Suppressor macrophage (primary cell): ENCODE measurements at regions not wholly inside any gene's neighbourhood (a gene's known extent, or its start where the extent isn't known, plus 50 kb on each side); places are given as distances from the start of the nearest gene placed in this dataset.
"Not testable (repeated sequence)": the region's sequence is repeated elsewhere in the genome, so short reads cannot be mapped to it uniquely, and the experiment has no call there.

Experiments
- DNase-seq, 4 experiments: peaks; one replicate each; pipeline ENCODE4 v3.0.0-alpha.2; 2020 to 2022

DNA sequence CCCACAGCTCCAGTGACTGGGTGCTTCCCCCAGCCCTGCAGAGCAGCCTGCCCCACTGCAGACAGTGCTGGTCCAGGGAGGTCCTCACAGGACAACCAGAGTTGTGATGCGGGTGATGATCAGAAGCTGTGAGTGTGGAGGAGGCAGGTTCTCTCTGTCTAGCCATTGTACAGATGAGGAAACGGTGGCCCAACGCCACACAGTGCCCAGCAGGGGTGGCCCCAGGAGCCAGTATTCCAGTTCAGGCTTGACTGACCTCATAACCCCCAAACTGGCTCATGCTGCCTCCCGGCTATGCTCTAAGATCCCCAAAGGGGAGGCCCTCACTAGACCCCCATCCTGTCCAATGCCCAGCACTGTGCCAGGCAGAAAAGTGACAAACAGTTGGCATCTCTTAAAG, 147.1 kb upstream of the MAMLD1 start:
- not testable (repeated sequence) for DNase-seq

DNA sequence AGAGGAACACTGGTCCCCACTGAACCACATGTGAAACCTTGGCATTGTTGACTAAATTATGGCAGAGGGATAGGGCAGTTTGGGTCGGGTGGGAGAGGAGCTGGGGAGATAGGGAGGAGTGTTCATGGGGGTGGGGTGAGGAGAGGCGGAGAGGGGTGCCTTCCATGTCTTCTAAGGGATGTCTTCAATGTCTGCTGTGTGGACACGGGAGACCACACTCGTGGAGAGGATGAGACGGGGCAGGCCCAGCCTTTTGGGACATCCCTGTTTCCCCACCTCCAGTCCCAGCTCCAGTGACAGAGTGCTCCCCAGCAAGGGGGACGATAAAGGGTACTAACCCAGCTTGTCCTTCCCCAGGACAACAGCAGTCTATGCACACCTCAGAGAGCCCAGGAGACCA, 146.4 kb upstream of the MAMLD1 start:
- no peak for DNase-seq

DNA sequence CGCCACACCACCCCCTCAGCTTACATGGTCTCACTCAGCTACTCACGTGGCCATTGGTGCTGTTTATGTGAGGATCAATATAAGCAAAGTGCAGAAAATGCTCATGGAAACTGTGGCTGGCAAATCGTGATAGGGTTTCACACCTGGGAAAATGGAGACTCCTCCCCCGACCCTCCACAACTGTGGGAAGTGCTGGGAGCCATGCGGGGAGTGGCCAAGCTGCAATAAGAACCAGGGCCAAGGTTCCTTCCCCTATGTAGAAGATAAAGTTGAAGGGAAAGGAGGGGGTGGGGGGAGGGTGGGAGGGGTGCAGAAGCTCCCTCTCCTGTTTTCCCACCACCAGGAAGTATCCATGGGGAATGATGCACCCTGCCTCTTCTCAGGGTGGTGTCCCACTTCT, 145.5 kb upstream of the MAMLD1 start:
- DNase-seq: no peak

DNA sequence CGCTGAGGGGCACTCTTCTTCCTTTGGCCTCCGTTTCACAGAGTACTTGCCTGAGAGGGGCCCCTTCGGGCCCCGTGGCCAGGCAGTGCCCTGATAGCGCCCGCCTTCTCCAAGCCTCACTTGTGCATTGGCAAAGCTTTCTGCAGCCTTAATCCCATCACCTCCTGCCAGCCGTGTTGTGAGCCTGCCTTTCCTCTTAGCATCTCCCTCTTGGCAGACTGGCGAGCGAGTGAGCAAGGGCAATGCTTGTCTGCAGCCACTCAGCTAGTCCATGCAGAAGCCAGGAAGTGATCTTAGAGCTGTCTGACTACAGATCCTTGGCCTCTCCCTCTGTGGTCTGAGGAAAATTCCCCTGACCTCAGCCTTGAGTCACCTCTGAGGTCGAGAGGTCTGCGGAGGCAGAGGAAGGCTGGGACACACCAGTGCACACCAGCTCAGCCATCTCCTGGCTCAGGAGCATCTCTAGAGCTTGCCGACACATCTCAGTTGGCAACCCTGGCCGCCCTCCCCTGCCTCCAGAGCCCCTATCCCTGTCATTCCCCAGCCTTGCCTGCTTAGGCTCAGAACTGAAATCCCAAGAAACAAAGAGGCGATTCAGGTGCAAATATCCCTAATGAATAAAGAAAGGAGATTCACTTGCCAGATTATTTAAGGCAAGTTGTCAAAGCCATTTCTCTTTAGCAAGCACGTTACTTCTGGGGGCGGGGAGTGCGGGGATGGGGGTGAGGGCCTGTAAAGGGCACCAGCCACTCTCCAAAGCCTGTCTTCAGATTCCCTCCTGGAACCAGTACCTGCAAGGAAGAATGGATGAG, 143.5 kb upstream of the MAMLD1 start:
- DNase-seq: peak in 3 of 4 experiments; percentile 25 to 50 (median 35)

DNA sequence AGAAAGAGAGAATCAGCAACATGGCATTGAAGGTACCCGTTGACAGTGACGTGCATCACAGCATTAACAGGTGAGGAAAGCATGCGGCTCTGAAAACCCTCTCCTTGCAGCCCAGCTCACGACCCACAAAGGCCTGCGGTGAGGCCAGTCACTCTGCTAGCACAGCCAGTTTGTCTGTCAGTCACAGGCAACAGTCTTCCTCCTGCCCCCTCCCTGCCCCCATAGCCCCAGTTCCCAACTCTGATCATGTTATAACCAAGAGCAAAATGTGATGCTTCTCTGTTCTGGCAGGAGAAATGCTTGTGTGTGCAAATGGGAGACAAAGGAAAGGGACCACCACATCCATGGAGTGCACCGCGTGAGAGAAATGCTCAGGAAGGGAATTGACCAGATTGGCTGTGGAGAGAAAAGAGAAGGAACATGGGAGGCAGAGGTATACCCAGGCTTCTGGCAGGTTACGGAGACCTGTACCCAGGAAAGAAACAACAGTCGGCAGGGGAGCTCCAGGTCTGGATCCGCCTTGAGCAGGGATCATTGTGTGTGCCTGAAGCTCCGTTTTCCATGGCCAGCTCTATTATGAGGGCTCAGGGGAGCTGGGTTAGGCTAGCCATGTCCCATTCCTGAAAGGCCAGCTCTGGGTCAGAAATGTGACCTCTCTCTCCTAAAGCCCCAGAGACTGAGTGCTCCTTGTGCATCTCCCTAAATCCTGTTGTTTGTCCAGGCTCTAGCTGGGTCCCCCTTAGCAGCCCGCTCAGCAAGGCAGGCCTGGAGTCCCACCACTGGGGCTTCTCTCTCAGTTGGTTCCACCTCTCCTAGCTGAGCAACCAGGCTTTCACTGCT, 139.7 kb upstream of the MAMLD1 start:
- no peak for DNase-seq

DNA sequence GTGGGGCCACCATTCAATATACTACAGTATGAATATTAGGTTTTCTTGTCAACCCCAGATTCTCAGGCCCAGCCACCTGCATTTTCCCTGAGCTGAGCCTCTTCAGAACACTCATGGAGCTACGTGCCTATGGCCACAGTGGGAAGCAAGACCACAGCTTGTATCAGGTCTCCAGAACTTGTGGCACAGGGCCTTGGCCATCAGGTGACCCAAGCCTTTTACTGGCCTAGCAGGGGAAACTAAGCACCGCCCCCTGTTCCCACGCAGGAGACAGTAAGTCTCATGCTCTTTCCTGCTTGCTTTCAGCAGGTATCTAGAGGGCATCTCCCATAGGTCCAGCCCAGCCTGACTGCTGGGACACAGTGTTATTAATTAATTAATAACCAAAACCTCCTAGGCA, 138.4 kb upstream of the MAMLD1 start:
- no peak for DNase-seq

DNA sequence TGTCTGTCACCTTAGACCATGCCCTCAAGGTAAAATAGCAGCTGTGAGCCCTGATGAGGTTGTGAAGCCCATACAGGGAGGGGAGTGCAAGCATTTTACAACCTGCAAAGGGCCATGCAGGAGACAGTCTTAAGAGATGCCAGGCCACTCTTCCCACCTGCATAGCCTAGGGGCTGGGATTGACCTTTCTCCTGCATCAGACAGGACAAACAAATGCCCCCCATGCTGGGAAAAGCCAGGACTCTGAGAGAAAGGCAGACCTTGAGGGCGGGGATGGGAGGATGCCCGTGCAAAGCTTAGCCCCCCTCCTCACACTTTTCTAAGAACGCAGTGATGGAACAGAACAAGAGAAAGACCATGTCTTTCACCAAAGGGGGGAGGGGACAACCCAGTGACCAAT, 137.9 kb upstream of the MAMLD1 start:
- no peak for DNase-seq

DNA sequence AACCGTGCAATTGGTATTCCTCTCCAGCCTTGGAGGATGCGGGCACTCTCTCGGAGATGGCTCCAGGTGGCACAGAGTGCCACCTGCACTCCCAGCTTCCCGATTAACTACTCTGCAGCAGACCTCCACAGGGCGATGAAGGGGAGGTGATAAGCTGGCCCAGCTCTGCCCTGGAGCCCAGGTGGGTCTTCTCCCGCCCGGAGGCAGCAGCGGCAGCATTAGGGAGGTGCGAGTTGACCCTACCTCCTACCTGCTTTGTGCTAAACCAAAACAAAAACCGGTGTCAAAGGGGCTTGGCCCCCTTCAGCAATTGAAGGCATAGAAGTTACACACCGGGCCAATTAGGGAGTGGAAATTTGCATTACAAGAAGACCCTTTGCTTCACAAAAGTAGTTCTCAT, 137.4 kb upstream of the MAMLD1 start:
- no peak for DNase-seq

DNA sequence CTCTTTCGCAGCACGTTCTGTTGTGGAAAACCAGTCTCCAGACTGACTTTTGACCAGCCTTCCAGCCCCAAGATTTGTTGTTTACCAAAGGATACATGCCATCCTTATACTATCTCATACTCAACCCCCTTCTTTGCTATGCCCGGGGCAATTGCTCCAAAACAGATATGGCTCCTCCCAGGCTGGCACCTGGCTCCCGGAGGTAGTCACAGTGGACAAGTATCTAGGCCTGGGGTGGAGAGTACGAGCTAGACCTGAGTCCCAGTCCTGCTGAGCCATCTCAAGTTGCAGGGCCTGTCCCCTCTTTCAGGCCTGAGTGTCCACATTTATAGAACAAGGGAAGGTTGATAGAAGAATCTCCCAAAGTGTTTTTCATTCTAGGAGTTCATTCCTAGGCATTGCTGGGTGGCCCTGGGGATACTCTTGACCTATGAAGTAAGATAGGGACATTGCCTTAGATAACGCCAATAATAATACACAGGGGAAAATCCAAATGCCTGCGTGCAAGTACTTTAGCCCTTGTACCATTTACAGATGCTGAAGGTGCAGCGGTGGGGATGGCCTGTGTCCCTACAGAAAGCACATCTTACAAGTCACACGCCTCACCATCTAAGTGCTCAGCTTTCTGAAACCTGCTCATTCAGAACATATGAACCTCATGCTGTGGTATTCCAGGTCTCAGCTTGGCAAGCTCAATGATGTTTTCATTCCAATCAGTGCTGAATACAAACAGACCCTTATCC, 136.7 kb upstream of the MAMLD1 start:
- no peak for DNase-seq

DNA sequence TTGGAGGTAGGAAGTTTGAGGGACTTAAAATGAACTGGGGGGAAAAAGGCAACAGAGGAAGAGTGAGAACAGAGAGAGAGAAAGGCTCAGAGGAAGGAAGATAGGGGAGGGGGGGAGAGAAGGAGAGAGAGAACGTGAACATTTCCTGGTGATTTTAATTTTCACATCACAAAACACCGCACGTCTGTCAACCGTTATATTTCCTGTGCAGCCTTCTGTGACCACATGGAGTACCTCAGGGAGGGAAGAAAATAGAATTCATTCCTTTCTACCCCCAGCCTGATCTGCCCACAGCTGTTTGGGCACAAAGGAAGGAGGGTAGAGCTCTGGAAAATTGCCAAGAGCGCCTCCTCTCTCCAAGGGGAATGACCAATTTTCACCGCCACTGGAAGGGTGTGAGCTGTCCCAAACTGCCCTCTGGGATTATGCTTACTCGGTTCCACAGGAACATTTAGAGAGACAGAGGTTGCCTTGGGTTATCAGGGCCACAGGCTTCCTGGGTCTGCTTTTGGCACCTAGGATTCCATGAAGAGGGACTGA, 135.7 kb upstream of the MAMLD1 start:
- no peak for DNase-seq

DNA sequence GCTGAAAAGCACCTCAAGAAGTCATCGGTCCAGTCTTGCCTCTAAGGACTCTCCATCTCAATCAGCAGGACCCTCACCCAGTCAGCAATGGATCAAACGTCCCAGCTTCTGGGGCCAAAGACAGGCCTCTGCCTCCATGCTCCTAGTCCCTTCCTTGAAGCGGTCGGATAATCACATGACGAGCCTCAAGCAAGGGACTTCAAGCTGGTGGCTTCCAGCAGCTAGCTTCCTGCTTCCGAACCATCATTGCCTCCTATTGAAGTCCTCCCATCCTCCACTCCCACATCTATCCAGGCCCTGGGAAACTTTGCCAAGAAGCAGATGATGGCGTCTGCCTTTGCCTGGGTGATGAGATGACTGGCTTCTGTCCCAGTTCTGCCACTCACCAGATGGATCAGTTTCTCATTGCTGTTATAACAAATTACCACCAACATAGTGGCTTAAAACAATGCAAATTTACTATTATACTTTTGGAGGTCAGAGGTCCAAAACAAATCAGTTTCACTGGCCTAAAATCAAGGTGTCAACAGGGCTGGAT, 135.2 kb upstream of the MAMLD1 start:
- DNase-seq: no peak

DNA sequence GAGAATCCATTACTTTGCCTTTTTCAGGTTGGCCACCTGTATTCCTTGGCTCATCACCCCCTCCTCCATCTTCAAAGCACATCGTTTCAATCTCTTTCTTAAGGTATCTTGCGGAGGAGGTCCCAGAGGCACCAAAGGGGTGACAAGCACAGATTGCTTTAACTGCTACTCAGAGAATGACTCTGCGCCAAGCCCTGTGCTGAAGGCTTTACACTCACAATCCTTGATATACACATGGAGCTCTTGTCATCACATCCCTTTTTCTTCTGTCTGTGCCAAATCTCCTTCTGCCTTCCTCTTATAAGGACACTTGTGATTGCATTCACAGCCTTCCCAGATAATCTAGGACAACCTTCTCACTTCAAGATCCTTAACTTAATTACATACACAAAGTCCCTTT, 134.7 kb upstream of the MAMLD1 start:
- no peak for DNase-seq

DNA sequence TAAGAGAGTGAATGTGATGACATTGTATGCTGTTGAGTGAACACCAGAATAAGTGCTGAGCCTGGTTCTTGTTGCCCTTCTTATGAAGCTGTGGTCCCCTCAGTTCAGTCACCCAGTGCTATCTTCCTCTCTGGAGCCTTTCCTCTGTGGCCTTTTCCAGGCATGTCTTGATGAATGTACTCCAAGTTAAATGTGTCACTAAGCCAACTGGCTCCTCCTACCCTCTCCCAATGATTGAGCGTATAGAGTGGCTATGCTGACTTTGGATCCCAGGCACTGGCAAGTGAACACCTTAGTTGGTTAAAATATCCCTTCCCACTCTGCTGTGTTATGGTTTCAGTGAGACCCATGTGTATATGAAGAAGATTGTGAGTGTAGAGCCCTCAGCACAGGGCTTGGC, 134.1 kb upstream of the MAMLD1 start:
- no peak for DNase-seq

DNA sequence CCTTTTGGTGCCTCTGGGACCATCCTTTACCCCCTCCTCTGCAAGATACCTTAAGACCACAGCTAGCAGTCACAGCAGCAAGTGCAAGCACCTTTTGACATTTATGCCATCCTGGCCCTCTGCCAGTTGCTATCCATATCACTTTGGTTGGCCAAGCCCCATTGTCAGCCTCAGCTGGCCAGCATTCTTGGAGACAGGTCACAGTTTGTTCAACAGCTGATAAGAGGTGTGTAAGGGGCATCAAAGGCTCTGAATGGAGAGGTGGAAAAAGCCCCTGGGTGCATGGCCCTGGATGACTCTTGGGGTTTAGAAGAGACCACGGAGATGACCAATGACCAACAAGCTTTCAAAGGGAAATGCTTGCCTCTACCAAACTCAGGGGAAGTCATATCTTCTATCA, 133.6 kb upstream of the MAMLD1 start:
- no peak for DNase-seq

DNA sequence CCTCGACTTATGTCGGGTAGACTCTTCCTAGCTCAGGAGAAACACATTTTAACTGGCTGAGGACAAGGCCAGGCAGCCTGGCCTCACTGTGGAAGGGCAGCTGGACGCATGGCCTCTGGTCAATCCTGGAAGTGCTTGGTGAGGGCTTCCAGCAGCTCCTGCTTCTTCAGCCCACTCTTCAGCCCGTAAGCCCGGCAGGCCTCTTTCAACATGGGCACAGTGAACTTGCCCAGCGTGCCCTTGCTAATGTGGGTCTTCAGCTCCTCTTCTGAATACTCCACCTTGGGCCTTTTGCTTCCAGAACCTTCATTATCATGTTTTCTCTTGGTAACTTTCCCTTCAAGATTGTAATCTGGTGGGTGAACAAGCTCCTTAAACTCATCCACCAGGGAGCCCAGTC, 132.2 kb upstream of the MAMLD1 start:
- DNase-seq: not testable (repeated sequence)

DNA sequence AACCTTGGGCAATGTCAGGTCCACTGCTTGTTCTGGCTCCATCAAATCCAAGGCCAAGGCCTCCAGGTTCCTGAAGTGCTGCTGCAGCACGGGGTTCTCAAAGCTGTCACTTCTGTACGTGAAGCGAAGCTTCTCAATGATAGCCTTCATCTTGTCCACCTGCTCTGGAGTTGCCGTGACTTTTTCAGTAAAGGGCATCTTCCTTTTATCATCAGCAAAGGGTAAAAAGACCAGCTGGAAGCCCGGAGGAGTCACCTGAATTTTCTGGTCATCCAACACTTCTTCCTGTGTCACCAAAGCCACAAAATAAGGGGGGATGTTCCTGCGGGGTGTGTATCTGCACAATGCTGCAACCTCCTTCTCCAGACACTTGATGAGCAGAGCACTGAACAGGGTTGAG, 131.7 kb upstream of the MAMLD1 start:
- DNase-seq: not testable (repeated sequence)

DNA sequence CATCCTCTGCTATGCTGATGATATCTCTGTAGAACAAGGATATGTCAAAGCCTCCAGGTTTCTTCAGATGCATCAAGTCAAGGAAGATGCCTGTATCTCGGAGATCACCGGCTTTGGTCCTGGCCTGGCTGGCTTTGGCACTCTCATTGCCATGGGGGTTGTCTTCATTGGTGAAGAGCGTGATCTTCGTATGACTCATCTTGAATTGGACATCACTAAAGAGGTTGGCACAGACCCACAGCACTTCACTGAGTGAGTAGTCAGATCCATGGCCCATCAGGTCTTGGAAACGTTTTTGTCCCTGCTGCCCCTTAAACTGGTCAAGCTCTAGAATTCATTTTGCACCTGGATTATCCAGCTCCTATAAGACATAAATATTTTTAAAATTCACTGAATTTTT, 130.9 kb upstream of the MAMLD1 start:
- not testable (repeated sequence) for DNase-seq

DNA sequence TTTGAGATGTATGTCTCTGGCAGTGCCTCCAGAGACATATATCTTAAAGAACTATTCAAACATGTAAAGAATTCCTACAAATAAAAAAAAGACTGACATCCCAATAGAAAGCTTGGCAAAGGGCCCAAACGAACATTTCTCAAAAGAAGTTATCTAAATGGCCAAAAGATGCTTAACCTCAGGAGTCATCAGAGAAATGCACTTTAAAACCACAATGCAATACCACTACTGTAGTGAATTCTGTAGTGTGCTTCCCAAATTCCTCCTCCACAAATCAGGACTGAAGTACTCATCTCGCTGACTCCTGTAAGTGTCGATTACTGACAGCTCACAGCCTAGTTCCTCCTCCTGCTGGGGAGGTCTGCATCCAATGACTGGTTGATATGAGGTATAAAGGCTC, 129.0 kb upstream of the MAMLD1 start:
- DNase-seq: no peak

DNA sequence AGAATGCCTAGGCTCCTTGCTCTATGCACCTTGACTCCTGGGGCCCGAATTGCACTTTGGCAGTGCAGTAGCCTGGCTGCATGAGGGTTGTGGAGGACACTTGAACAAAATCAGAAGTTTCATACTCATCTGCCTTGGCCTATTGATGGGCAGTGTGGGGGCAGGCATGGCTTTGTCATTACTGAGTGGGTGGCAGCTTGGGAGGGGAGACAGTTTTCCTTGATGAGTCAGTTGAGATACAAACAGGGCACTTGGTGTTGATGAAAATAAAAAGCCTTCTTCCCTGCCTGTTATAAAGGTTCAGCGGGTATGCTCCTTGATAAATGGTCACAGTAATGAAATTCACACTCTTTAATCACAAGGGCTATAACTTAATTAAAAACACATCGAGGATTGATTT, 126.8 kb upstream of the MAMLD1 start:
- DNase-seq: peak; percentile 9 to 52 (median 47)

DNA sequence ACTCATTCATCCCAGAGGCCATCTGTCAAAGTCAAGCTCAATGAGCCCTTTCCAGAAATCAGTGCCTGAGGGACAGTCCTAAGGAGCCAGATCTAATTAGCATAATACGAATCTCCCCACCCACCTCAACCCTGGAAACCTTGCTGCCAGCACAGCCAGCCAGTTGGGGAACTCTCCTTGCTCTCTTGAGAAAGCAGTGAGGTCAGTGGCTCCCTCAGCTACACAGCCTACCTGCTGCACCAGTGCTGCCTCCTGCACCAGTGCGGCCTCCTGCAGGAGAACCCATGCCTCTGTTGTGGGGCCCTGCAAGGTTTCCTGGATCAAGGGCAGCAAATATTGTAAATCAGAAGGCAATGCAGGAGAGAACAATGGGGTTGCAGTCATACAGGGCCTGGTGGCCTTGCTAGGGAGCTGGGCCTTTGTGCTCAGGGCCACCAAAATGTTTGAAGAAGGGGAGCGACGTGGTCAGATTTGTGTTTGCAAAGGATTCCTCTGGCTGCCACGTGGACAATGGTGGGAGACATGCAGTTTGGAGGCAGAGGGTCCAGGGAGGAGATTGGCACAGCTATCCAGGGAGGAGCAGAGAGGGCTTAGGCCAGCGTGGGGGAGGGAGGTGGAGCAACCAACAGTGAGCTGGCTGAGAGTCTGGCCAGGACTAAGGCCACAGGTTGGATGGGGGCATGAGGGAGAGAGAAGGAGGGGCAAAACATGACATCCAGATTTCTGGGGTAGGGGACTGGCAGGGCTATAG, 124.3 kb upstream of the MAMLD1 start:
- DNase-seq: peak in 2 of 4 experiments; percentile 10 to 25

DNA sequence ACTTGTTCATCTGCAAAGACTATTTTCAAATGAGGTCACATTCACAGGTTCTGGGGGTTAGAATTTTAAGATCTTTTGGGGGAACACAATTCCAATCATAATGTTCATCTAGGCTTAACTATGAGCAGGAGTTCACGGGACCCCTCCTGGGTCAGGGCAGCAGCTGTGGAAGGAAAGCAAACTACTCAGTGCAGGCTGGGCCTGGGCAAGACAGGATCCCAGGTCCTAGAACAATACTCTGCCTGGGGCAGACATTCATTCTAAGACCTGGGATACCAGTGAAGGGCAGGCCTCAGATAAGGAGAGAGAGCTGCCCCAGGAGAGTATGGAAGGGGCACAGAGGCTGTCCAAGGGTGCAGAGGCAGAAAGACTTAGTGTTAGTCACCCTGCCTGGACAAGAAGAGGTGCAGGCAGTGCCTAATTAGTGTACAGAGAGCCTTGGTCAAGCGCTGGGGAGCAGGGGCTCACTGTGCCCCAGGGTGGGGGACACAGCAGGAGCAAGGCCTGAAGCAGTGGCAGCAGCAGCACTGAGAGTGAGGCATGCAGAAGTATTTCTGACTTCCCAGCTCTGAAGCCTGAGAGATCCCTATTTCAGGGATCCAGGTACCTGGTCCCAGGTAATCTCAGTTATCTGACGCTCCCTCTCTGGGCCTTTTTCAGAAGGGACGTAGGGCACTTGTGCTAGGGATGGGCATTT, 123.0 kb upstream of the MAMLD1 start:
- DNase-seq: no peak
